Activated CD8-positive, alpha-beta memory T cell treated with anti-CD3 and anti-CD28 coated beads for 48 hours (primary cell): ENCODE measurements at regions not wholly inside any gene's neighbourhood (a gene's known extent, or its start where the extent isn't known, plus 50 kb on each side); places are given as distances from the start of the nearest gene placed in this dataset.

Experiments
- DNase-seq, 3 experiments: peaks; one replicate each; pipeline ENCODE4 v3.0.0-alpha.2; 2020; ENCODE audit warnings: low read depth in 2 of 3, low spot score in 2 of 3

- DNase-seq, result no peak
These were observed 237.5 kb upstream of the FAM98A start for GRCh38 chr2:33836628-33837027.

- no peak for DNase-seq
These were observed 236.8 kb upstream of the FAM98A start for GRCh38 chr2:33835911-33836310.

DNA sequence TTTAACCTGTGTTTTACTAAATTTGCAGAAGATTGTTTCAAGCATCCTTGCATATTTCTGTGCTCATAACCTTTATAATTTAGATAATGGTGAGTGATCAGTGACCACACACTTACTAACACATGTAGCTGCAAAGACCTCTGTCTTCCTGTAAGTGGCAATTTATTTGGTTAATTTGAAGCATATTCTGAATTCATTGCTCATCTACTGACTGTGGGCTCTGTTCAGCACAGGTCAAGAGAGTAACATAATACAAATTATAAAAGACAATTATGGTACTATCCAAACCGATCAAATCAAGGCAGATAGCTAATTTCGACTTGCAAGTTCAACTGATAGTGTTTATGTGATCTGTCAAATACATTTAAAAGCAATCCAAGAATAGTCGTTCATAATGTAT lies 223.9 kb upstream of the FAM98A start:
- DNase-seq, result no peak

- no peak for DNase-seq
These were observed 213.6 kb upstream of the FAM98A start for GRCh38 chr2:33812707-33813106.

DNA sequence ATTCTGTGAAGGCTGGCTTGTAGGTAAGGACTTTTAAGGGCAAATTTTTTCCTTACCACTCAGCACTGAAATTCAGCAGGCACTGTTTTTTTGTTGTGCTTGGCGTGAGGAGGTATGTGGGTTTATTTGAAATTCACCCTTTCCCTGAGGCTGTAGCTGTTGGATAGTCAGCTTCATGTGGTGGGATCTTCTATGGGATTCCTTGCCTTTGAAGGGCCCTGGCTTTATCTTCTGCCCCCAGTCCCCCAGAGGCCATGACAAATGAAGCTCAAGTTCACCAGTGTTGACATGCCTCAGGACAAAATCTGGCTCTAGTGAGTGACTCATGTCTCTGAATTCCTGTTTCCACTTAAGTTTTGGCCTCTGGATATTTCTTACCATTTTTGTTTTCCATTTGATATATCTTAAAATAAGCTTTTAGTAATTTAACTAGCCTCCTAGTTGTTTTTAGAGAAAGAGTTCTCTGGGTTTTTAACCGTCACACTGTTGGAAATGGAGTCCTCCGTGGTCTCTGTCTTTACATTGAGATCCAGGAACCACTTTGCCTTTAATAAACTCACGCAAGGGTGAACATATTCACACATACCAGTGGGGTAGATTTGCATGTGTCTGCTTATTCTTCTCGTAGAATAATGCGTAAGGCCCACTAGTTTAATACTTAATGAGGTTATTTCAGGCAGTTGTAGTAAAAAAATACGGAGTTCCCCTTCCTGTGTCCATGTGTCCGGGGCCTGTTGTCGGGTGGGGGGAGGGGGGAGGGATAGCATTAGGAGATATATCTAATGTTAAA lies 211.1 kb upstream of the FAM98A start:
- no peak for DNase-seq

DNA sequence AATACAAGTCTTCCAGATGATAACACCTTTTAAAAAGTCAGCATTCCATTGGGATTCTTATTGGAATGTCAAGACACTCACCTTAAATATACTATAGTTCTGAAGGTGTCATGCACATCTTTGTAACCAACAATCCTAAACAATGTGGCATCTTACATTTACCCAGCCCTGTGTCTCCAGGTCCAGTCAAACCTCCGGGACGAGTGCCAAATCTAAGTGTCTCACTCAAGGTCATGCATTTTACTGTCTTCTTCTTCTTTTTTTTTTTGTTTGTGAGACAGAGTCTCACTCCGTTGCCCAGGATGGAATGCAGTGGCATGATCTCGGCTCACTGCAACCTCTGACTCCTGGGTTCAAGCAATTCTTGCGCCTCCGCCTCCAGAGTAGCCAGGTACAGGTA lies 206.9 kb upstream of the FAM98A start:
- no peak for DNase-seq

DNA sequence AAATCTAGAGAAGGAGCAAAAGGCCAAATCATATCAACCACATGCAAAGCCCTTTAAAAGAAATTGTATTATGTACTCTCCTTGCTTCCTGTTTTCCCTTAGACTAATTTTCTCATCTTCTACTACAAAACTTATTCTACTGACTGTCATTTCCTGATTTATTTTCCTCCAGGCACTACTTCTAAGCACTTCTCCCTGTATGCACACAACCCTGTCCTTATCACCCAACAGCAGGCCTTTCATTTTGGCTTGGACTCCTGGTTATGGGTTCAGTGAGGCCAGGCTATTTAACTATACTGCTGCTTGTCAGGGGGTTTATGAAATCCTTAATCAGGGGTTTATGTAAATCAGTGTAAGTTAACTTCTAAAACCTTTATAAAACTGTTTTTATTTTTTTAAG lies 205.1 kb upstream of the FAM98A start:
- no peak for DNase-seq

- no peak for DNase-seq
These were observed 197.4 kb upstream of the FAM98A start for GRCh38 chr2:33796511-33796910.

DNA sequence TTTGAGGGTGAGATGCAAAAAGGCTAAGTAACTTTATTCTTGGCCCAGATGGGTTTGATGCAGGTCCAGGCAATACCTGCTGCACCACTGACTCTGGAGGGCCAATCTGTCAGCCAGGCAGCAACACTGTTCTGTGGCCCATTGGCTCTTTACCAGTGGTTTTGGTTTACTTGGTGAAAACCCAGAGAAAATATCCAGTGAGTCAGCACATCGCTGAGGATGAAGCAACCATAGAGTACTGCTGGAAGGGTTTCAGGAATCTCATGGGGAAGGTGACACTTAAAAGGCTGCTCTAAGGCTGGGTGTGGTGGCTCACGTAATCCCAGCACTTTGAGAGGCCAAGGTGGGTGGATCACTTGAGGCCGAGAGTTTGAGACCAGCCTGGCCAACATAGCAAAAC lies 192.5 kb upstream of the FAM98A start:
- DNase-seq, result no peak

GRCh38 chr2:33788044-33788443 lies 188.9 kb upstream of the FAM98A start:
- no peak for DNase-seq

DNA sequence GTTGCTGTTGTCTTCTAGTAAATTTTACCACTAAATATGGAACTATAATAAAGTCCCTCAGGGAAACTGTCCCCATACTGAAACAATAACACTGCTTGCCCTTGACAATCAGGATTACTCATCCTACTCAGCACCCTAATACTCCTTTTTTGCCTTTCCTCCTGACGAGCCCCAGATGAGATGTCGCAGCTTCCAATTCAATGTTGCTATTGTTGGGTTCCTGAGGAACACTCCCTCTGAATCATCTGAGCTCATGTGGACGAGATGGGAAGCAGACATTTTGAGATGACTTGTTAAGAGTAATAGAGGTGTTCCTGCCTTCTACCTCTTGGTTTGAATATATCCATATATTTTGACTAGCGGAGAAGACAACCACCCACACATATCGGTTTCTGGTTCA lies 187.8 kb upstream of the FAM98A start:
- DNase-seq, result no peak

DNA sequence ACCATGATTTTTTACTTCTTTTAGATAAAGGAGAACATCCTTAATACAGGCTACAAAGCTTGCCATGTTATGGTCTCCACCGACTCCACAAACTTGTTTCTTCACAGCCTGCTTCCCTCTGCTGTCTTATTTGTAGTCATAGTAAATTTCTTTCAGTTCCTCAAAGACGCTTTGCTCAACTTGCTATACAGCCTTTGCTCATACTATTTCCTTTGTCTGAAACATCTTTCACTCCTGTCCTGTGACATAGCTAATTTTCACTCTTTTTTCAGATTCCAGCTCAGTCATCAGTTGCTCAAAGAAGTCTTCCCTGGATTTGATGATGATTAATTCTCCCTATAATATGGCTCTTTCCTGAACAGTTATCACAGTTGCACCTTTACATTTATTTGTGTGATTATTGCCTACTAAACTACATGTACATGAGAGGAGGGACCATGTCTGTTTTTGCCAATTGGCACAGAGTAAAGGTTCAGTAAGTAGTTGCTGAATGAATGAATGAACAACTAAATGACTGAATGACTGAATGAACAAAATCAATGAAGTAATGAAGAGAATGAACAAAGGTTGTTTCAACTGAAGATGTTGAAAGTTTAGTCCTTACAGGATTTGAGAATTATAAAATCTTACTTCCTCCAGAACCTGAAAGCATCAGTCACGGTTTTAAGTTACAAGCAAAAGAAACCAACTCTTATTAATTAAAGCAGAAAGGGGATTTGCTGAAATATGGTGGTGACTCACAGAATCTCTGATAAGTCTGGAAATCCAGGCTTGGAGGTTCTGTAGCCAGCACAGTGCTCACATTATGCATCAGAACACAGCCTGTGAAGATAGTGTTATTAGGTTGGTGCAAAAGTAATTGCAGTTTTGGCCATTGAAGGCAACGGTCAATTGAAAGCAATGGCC lies 186.4 kb upstream of the FAM98A start:
- DNase-seq, result no peak

DNA sequence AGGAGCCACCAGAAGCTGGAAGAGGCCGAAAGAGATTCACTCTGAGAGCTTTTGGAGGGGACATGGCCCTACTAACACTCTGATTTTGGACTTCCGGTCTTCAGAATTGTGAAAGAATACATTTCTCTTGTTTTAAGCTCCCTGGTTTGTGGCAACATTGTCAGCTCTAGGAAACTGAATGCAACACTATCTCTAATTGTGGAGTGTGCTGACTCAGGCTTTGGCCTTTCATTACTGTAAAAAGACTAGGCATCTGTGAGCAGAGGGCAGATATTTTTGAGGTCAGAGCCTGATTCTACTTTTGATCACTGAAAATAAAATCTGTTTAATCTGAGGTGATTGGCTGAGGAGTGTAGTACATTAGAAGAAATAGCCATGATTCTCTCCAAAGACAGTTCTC lies 185.4 kb upstream of the FAM98A start:
- no peak for DNase-seq

DNA sequence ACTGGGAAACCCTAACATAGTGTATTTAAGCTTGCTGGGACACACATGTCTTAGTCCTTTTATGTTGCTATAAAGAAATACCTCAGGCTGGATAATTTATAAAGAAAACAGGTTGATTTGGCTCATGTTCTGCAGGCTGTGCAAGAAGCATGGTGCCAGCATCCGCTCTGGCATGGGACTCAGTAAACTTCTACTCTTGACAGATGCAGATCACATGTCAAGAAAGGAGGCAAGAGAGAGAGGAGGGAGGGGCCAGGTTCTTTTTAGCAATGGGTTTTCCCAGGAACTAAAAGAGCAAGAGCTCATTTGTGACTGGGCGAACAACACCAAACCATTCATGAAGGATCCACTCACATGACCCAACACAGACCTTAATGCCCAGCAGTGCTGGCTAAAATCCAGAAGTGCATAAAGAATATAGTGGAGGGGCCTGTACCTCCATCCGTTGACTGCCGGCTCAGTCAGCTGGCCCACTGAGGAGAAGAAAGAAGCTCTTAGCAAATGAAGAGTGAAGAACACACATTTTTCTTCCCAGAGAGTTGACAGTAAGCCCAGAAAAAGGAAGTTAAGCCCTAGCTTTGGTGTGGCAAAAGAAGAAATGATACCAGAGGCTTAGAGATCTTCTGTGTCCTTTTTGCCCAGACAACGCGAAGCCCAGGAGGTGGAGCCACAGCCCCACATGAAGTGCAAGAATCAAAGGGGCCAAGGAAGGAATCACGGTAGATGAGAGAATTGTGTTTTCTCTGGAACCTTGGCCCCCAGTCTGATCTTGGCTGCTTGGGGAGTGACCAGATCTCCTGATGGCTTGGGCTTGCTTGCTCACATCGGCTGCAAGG lies 183.5 kb upstream of the FAM98A start:
- no peak for DNase-seq

DNA sequence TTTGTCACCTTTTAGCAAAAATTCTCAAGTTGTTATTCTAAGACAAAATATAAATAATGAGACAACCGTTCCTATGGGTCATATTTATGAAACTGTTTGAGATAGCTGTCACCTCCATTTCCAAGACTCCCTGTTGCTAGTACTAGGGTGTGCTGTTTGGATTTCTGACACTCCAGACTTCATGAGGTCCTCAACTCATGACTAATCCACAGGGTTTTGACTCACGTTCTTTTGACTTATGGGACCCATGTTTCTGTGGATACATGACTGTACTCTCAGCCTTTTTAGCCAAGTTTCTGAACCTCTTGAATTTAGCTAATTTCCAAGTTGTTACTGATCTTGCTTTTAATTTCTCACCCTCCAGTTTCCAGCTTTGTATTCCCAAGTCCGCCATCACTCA lies 178.7 kb upstream of the FAM98A start:
- no peak for DNase-seq

DNA sequence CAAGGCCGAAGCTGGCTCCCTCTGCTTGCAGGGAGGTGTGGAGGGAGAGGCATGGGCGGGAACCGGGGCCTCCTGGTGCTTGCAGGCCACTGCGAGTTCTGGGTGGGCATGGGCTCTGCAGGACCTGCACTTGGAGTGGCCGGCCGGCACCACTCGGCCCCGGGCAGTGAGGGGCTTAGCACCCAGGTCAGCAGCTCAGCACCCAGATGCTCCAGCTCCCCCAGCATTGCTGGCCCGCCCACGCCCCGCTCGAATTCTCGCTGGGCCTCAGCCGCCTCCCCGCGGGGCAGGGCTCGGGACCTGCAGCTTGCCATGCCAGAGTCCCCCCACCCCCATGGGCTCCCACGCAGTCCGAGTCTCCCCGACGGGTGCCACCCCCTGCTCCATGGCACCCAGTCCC lies 176.2 kb upstream of the FAM98A start:
- no peak for DNase-seq

- no peak for DNase-seq
These were observed 170.9 kb upstream of the FAM98A start for GRCh38 chr2:33770023-33770422.

GRCh38 chr2:33766175-33766574 lies 167.1 kb upstream of the FAM98A start:
- DNase-seq, result no peak

DNA sequence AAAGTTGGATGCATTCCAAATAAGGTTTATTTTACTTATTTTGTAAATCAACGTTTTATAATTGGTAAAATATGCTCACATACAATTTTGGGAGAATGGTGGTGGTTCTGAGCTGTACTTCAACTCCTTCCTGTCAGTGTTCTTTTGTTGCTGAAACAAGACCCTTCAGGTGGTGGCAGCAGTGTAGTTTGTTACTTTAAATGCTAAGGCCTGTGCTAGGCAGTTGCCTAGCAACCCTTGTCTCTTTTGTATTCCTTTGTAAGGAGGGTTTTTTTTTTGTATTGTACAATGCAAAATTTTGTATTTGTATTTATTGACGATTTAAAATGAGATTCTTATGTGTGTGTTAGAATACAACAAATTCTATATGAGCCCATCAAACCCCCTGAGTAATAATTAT lies 166.0 kb upstream of the FAM98A start:
- DNase-seq, result no peak

GRCh38 chr2:33764551-33764950 lies 165.5 kb upstream of the FAM98A start:
- DNase-seq, result no peak

- DNase-seq, result no peak
These were observed 164.7 kb upstream of the FAM98A start for GRCh38 chr2:33763671-33764310.
